B cell (primary cell): ENCODE measurements at regions not wholly inside any gene's neighbourhood (a gene's known extent, or its start where the extent isn't known, plus 50 kb on each side); places are given as distances from the start of the nearest gene placed in this dataset.

Experiments used
- EZH2 ChIP-seq: IDR thresholded peaks from 2 replicates; pipeline ENCODE4 v1.6.1; 2012; ENCODE audit warnings: borderline replicate concordance, low read depth, mild to moderate bottlenecking, moderate library complexity, low read length; ENCODE audit not compliant: insufficient read depth, poor library complexity, severe bottlenecking
- TF ChIP-seq, protein P1 (sequence below): fragments of 200-600 bp; IDR thresholded peaks from one replicate; pipeline ENCODE4 v1.8.0; 2022; ENCODE audit warnings: antibody characterized with exemption, mild to moderate bottlenecking

DNA sequence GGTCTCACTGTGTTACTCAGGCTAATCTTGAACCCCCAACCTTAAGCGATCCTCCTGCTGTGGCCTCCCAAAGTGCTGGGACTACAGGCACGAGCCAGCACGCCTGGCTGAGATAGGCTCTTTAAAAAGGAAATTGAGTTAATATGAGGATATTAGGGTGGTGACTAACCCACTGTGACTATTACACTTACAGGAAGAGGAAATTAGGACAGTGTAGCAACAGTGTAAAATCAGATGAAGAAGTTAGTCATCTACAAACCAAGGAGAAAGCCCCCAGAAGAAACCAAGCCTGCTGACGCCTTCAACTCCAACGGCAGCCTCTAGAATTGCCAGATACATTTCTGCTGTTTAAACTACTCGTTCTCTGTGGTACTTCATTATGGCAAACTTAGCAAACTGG lies 711.9 kb downstream of the SUCLG1 start:
- TF ChIP-seq, protein P1, sequence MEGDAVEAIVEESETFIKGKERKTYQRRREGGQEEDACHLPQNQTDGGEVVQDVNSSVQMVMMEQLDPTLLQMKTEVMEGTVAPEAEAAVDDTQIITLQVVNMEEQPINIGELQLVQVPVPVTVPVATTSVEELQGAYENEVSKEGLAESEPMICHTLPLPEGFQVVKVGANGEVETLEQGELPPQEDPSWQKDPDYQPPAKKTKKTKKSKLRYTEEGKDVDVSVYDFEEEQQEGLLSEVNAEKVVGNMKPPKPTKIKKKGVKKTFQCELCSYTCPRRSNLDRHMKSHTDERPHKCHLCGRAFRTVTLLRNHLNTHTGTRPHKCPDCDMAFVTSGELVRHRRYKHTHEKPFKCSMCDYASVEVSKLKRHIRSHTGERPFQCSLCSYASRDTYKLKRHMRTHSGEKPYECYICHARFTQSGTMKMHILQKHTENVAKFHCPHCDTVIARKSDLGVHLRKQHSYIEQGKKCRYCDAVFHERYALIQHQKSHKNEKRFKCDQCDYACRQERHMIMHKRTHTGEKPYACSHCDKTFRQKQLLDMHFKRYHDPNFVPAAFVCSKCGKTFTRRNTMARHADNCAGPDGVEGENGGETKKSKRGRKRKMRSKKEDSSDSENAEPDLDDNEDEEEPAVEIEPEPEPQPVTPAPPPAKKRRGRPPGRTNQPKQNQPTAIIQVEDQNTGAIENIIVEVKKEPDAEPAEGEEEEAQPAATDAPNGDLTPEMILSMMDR: no peak
- no peak for TF ChIP-seq EZH2
